ENCODE measurements at regions not wholly inside any gene's neighbourhood (a gene's known extent, or its start where the extent isn't known, plus 50 kb on each side); places are given as distances from the start of the nearest gene placed in this dataset.

DNA sequence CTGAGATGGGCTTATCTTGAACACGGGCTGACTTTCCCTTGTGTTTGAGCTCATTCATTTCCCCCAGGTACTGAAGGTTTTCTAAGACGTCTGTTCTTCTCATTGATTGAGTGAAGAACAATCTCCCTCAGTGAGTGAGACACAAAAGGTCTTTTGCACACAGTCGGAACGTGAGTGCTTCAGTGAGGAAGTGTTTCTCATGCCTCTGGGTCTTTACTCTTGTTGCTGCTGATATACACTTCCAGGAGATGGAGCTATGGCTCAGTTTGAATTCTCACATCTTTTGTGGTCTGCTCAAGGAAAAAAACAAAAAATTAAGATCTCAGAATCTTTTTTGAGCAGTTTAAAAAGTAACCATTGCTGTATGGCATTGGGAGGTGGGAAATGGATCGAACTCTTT lies 981.9 kb upstream of the TENM3 start:
- TF ChIP-seq CTCF (IDR thresholded peaks at IDR 0.05 in 4 of 5, conservative IDR thresholded peaks at IDR 0.05 in 1 of 5) = no peak
- TF ChIP-seq POLR2A (IDR thresholded peaks at IDR 0.05) = no peak

Data from gastrocnemius medialis (tissue), 4 donors.